DND-41 (cell line): ENCODE measurements at regions not wholly inside any gene's neighbourhood (a gene's known extent, or its start where the extent isn't known, plus 50 kb on each side); places are given as distances from the start of the nearest gene placed in this dataset.
"Not testable (repeated sequence)": the region's sequence is repeated elsewhere in the genome, so short reads cannot be mapped to it uniquely, and the experiment has no call there.

Experiments used
- ATAC-seq: fragments of 200-7000 bp; cut with Tn5 transposase; 3 replicates; pipeline ENCODE4 v1.9.1; 2021; ENCODE audit warnings: low read depth; ENCODE audit not compliant: insufficient read depth
- DNase-seq: peaks from one replicate; pipeline ENCODE4 v3.0.0-alpha.2; 2020
- H2AFZ ChIP-seq: 2 replicates; pipeline ENCODE4 v1.6.0; 2012; ENCODE audit warnings: low read depth, low read length
- H3K27ac ChIP-seq: 2 replicates; pipeline ENCODE4 v1.5.1; 2012; ENCODE audit warnings: low read length, inconsistent platforms
- H3K27me3 ChIP-seq: fragments of 200-600 bp; sonication (generic); 2 replicates; pipeline ENCODE4 v1.6.0; 2012; ENCODE audit warnings: low read length, mild to moderate bottlenecking, inconsistent platforms; ENCODE audit not compliant: insufficient read depth, poor library complexity
- H3K36me3 ChIP-seq: 2 replicates; pipeline ENCODE4 v1.5.1; 2012; ENCODE audit warnings: low read length, inconsistent platforms; ENCODE audit not compliant: insufficient read depth
- H3K4me1 ChIP-seq: 2 replicates; pipeline ENCODE4 v1.5.1; 2012; ENCODE audit warnings: mild to moderate bottlenecking, low read length; ENCODE audit not compliant: insufficient read depth
- H3K4me2 ChIP-seq: 2 replicates; pipeline ENCODE4 v1.6.0; 2012; ENCODE audit warnings: mild to moderate bottlenecking, moderate library complexity, low read length, inconsistent platforms; ENCODE audit not compliant: insufficient read depth
- H3K4me3 ChIP-seq, 2 experiments: fragments of 200-600 bp in 1 of 2; shearing (Covaris generic) in 1 of 2; 2 replicates each; pipeline ENCODE4 v1.5.1; 2012 to 2016; ENCODE audit warnings: inconsistent platforms in 2 of 2, low read length in 2 of 2, mild to moderate bottlenecking in 2 of 2, low read depth in 1 of 2, moderate library complexity in 1 of 2
- H3K79me2 ChIP-seq: 2 replicates; pipeline ENCODE4 v1.6.0; 2012; ENCODE audit warnings: low read length, inconsistent platforms; ENCODE audit not compliant: insufficient read depth
- H3K9ac ChIP-seq: 2 replicates; pipeline ENCODE4 v1.6.0; 2012; ENCODE audit warnings: low read depth, mild to moderate bottlenecking, inconsistent platforms, low read length, moderate library complexity
- H3K9me3 ChIP-seq: 2 replicates; pipeline ENCODE4 v1.5.1; 2012; ENCODE audit warnings: low read length, moderate library complexity, mild to moderate bottlenecking, inconsistent platforms; ENCODE audit not compliant: insufficient read depth, severe bottlenecking
- H4K20me1 ChIP-seq: 2 replicates; pipeline ENCODE4 v1.6.0; 2012; ENCODE audit warnings: low read length; ENCODE audit not compliant: insufficient read depth
- EZH2 ChIP-seq: IDR thresholded peaks from 3 replicates; pipeline ENCODE4 v1.6.1; 2012; ENCODE audit warnings: borderline replicate concordance, low read depth, mild to moderate bottlenecking, moderate library complexity, low read length, inconsistent platforms; ENCODE audit not compliant: severe bottlenecking
- TF ChIP-seq, protein P1 (sequence below): IDR thresholded peaks from 2 replicates; pipeline ENCODE4 v1.5.1; 2012; ENCODE audit warnings: borderline replicate concordance, low read length, moderate library complexity, mild to moderate bottlenecking; ENCODE audit not compliant: poor library complexity, severe bottlenecking; ENCODE audit errors: extremely low read depth

DNA sequence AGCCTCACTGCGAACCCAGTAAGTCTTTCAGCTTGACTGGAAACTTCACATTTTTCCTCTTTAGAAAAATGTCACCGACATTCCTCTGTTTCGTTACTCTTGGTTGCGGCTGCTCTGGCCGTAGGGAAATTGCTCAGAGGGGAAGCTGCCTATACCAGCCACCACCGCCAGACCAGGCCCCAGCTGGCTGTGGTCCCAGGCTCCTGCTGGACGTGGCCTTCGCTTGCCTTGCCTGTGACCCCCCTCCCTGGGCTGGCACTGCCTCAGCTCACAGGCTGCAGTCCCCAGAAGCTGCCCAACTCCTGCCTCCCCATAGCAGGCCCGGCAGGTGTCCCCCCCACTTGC, 197.8 kb downstream of the MN1 start:
- H3K9me3 ChIP-seq, result no peaks in the 10 kb centered on the region
- no peak overlapping the region for H3K4me3 ChIP-seq
- no peaks in the 10 kb centered on the region for H3K4me1 ChIP-seq
- no peaks in the 10 kb centered on the region for H3K36me3 ChIP-seq
- no peak for TF ChIP-seq EZH2
- TF ChIP-seq, protein P1, sequence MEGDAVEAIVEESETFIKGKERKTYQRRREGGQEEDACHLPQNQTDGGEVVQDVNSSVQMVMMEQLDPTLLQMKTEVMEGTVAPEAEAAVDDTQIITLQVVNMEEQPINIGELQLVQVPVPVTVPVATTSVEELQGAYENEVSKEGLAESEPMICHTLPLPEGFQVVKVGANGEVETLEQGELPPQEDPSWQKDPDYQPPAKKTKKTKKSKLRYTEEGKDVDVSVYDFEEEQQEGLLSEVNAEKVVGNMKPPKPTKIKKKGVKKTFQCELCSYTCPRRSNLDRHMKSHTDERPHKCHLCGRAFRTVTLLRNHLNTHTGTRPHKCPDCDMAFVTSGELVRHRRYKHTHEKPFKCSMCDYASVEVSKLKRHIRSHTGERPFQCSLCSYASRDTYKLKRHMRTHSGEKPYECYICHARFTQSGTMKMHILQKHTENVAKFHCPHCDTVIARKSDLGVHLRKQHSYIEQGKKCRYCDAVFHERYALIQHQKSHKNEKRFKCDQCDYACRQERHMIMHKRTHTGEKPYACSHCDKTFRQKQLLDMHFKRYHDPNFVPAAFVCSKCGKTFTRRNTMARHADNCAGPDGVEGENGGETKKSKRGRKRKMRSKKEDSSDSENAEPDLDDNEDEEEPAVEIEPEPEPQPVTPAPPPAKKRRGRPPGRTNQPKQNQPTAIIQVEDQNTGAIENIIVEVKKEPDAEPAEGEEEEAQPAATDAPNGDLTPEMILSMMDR, result no peak
- no peak for ATAC-seq
- no peaks in the 10 kb centered on the region for H3K27me3 ChIP-seq
- no peak overlapping the region for H2AFZ ChIP-seq
- H4K20me1 ChIP-seq, result peaks cover 4% of the 10 kb centered on the region; the same call in 1 of the 2 replicates
- H3K9ac ChIP-seq, result no peak overlapping the region
- no peak overlapping the region for H3K4me2 ChIP-seq
- no peak overlapping the region for H3K27ac ChIP-seq
- no peak for DNase-seq
- H3K79me2 ChIP-seq, result no peaks in the 10 kb centered on the region

DNA sequence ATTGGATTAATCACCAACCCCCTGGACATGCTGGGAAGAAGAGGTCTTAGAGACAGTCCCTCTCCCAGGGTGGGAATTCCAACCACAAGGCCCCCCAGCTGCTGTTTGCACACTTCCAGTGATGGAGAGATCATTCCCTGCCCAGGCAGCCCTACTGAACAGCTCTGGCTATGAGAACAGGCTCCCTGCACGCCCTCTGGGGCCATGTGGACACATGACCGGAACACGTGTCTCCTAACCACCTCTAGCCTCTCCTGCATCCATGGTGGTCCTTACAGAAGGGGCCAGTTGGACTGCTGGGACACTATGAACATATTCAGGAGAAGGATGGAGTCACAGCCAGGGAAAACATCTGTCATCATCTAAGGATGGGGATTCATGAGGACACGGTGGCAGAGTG, 196.2 kb downstream of the MN1 start:
- Histone ChIP-seq H3K36me3 (no peaks in the 10 kb centered on the region), H2AFZ (no peak overlapping the region), H3K9ac (no peak overlapping the region), H3K4me2 (no peak overlapping the region), H3K27me3 (no peaks in the 10 kb centered on the region), H4K20me1 (peaks cover 4% of the 10 kb centered on the region; the same call in 1 of the 2 replicates), H3K9me3 (no peaks in the 10 kb centered on the region), H3K79me2 (no peaks in the 10 kb centered on the region), H3K4me1 (no peaks in the 10 kb centered on the region), H3K4me3 (no peak overlapping the region), H3K27ac (no peak overlapping the region)
- no peak for TF ChIP-seq EZH2
- TF ChIP-seq, protein P1, result no peak
- DNase-seq, result no peak
- ATAC-seq, result no peak

DNA sequence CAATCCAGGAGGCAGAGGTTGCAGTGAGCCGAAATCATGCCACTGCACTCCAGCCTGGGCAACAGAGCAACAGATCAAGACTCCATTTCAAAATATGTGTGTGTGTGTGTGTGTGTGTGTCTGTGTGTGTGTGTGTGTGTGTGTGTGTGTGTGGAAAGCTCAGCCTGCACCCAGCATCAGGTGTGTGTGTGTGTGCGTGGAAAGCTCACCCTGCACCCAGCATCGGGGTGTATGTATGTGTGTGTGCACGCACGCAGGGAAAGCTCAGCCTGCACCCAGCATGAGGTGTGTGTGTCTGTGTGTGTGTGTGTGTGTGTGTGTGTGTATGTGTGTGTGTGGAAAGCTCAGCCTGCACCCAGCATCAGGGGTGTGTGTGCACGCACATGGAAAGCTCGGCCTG, 193.8 kb downstream of the MN1 start:
- not testable (repeated sequence) for DNase-seq, H3K4me3 ChIP-seq, H3K27ac ChIP-seq, H3K36me3 ChIP-seq, H3K4me1 ChIP-seq, H3K27me3 ChIP-seq, H3K9ac ChIP-seq, H2AFZ ChIP-seq, H3K9me3 ChIP-seq, H3K79me2 ChIP-seq, H4K20me1 ChIP-seq, ATAC-seq, H3K4me2 ChIP-seq

DNA sequence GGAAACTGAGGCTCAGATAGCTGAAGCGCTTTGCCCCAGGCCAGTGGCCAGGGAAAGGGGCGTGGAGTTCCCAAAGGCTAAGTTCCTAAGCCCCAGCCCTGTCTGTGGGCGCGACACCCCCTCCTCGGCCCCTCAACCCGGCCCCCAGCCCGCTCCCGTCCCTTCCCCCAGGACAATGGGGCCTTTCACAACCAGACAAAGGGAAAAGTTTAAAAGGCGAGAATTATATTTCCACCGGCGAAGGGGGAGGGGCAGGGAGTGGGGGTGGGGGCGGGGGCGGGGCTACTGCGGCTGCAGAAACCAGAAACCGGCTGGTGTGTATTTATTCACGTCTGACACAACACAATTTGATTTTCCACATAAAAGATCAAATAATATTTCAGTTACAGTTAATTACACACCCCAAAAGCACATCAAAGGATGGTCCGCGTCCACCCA, 192.1 kb downstream of the MN1 start:
- Histone ChIP-seq H3K9ac (no peak overlapping the region), H2AFZ (no peak overlapping the region), H3K4me3 (no peak overlapping the region), H3K9me3 (no peaks in the 10 kb centered on the region), H3K4me1 (no peaks in the 10 kb centered on the region), H3K36me3 (no peaks in the 10 kb centered on the region), H3K79me2 (no peaks in the 10 kb centered on the region), H3K4me2 (no peak overlapping the region), H4K20me1 (peaks cover 3% of the 10 kb centered on the region; the same call in 1 of the 2 replicates), H3K27me3 (no peaks in the 10 kb centered on the region), H3K27ac (no peak overlapping the region)
- no peak for TF ChIP-seq EZH2
- TF ChIP-seq, protein P1, result no peak
- ATAC-seq (no peak), DNase-seq (no peak)

DNA sequence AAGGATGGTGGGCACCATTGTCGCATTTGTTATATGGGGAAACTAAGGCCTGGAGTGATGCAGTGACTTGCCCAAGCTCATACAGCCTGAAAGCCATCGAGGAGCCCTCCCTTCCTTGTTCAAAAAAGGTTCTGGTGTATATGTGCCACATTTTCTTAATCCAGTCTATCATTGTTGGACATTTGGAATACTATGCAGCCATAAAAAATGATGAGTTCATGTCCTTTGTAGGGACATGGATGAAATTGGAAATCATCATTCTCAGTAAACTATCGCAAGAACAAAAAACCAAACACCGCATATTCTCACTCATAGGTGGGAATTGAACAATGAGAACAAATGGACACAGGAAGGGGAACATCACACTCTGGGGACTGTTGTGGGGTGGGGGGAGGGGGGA, 191.4 kb downstream of the MN1 start:
- ATAC-seq, H3K9ac ChIP-seq, H3K27ac ChIP-seq, H4K20me1 ChIP-seq, DNase-seq, H3K36me3 ChIP-seq, H3K9me3 ChIP-seq, H3K4me1 ChIP-seq, H3K27me3 ChIP-seq, H3K79me2 ChIP-seq, H3K4me2 ChIP-seq, H2AFZ ChIP-seq, H3K4me3 ChIP-seq: not testable (repeated sequence)
